ENCODE measurements at regions not wholly inside any gene's neighbourhood (a gene's known extent, or its start where the extent isn't known, plus 50 kb on each side); places are given as distances from the start of the nearest gene placed in this dataset.

DNA sequence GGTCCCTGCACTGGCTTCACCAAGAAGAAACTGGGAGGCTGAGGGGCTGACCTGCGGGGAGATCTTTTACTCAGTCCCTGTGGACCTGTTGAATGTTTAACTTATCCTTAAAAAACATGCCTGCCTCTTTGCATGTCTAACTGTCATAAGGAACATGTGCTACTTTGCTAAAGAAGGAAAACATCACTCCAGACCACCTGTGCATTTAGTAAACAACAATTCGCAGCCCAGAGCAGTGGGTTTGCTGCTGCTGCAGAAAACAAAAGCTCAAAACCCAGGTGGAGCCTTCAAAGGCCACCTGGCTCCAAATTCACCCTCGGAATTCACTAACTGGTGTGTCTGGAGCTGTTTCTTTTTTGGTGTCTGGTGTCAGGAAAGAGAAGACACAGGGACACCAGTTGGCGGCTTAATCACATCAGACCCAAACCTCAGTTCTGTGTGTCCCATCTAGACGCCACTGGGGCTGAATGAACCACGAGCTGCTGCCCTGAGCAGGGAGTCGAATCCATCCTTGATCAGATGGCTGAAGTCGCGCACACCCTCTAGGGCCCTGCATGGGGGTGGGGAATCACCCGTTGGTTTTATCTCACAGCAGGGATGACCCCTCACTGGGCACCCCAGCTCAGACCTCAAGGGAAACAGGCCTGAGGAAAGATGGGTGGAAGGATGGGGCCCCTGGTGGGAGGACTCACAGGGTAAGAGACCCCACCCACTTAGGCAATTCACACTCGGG, 344.3 kb downstream of the PREX1 start:
- H3K27me3 ChIP-seq (ENCODE audit: insufficient read depth, low read length), result no peaks in the 10 kb centered on the region
- H3K4me3 ChIP-seq (ENCODE audit: low read length in 2 of 2), result no peak overlapping the region
- ChIA-PET CTCF (ENCODE audit: partially characterized antibody) (no interaction called here), POLR2A (ENCODE audit: partially characterized antibody) (no interaction called here)
- no peak for DNase-seq
- H3K27ac ChIP-seq (ENCODE audit: low read depth, low read length), result no peak overlapping the region
- Mint-ChIP-seq H3K27me3 (peaks cover 30 to 47% of the 10 kb centered on the region in 2 donors), H3K27ac (no peak overlapping the region), H3K4me1 (no peaks in the 10 kb centered on the region), H3K36me3 (no peaks in the 10 kb centered on the region), H3K4me3 (no peak overlapping the region), H3K9me3 (no peaks in the 10 kb centered on the region)
- no peaks in the 10 kb centered on the region for H3K36me3 ChIP-seq (ENCODE audit: insufficient read depth, low read length)
- intact Hi-C loops (cut with micrococcal nuclease), result no loop called here
- H3K9me3 ChIP-seq (ENCODE audit: control insufficient read depth in 1 of 2, low read length in 2 of 2), result no peaks in the 10 kb centered on the region
- H3K4me1 ChIP-seq (ENCODE audit: insufficient read depth, low read length), result no peaks in the 10 kb centered on the region

DNA sequence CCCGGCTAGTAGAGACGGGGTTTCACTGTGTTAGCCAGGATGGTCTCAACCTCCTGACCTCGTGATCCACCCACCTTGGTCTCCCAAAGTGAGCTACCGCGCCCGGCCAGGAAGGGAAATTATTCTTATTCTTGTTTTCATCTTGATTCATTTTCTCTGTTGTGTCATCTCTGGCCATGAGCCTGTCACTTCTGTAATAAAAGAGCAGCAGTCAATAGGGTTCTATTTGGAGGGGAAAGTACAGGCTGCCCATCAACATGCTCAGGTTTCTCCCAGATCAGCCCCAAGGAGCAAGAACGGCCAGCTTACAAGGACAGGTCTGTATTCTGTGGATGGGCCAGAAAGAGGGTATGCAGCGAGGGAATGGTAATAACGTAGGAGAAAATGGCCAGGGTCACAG, 345.0 kb downstream of the PREX1 start:
- no peaks in the 10 kb centered on the region for H3K4me1 Mint-ChIP-seq
- ChIA-PET CTCF (ENCODE audit: partially characterized antibody) (no interaction called here), POLR2A (ENCODE audit: partially characterized antibody) (no interaction called here)
- Histone ChIP-seq H3K27me3 (ENCODE audit: insufficient read depth, low read length) (no peaks in the 10 kb centered on the region), H3K4me1 (ENCODE audit: insufficient read depth, low read length) (no peaks in the 10 kb centered on the region), H3K9me3 (ENCODE audit: control insufficient read depth in 1 of 2, low read length in 2 of 2) (no peaks in the 10 kb centered on the region), H3K36me3 (ENCODE audit: insufficient read depth, low read length) (no peaks in the 10 kb centered on the region), H3K4me3 (ENCODE audit: low read length in 2 of 2) (no peak overlapping the region), H3K27ac (ENCODE audit: low read depth, low read length) (no peak overlapping the region)
- intact Hi-C loops (cut with micrococcal nuclease), result no loop called here
- peaks cover 30 to 42% of the 10 kb centered on the region in 2 donors for H3K27me3 Mint-ChIP-seq
- H3K27ac Mint-ChIP-seq, result no peak overlapping the region
- H3K4me3 Mint-ChIP-seq, result no peak overlapping the region
- DNase-seq, result no peak
- H3K36me3 Mint-ChIP-seq, result no peaks in the 10 kb centered on the region
- no peaks in the 10 kb centered on the region for H3K9me3 Mint-ChIP-seq

DNA sequence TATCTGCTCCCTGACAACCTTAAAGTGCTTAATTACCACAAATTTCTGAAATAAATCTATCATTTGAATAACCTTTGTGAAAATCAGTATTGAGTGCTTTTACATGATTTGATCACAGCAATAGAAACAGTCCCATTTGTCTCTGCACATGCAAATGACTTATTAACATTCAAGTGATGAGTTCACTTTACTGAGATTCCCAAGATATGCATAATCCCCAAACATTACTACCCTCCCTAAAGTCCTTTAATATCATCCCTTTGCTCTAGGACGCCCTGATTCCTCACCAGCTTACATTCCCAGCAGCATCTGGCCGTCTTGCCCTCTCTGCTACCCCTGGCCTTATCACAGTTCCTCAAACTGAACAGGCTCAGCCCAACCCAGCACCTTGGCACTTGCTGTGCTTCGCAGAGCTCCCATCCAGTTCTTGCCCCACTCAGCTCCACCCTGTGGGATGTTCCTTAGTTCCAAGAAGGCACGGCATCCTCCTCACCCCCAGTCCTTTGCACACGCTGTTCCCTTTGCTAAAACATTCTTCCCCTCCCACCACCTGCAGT, 347.5 kb downstream of the PREX1 start:
- no peaks in the 10 kb centered on the region for H3K4me1 Mint-ChIP-seq
- no peak for DNase-seq
- H3K27ac Mint-ChIP-seq, result no peak overlapping the region
- H3K36me3 Mint-ChIP-seq, result no peaks in the 10 kb centered on the region
- no peaks in the 10 kb centered on the region for H3K9me3 ChIP-seq (ENCODE audit: control insufficient read depth in 1 of 2, low read length in 2 of 2)
- no peaks in the 10 kb centered on the region for H3K4me1 ChIP-seq (ENCODE audit: insufficient read depth, low read length)
- no peak overlapping the region for H3K4me3 ChIP-seq (ENCODE audit: low read length in 2 of 2)
- no peaks in the 10 kb centered on the region for H3K27me3 ChIP-seq (ENCODE audit: insufficient read depth, low read length)
- H3K9me3 Mint-ChIP-seq, result peaks cover 0 to 6% (median 0%) of the 10 kb centered on the region in 8 donors
- CTCF ChIA-PET (ENCODE audit: partially characterized antibody), result no interaction called here
- H3K27ac ChIP-seq (ENCODE audit: low read depth, low read length), result no peak overlapping the region
- intact Hi-C loops (cut with micrococcal nuclease), result no loop called here
- H3K36me3 ChIP-seq (ENCODE audit: insufficient read depth, low read length), result no peaks in the 10 kb centered on the region
- H3K27me3 Mint-ChIP-seq, result peaks cover 25 to 42% of the 10 kb centered on the region in 2 donors
- no peak overlapping the region for H3K4me3 Mint-ChIP-seq
- POLR2A ChIA-PET (ENCODE audit: partially characterized antibody), result no interaction called here

DNA sequence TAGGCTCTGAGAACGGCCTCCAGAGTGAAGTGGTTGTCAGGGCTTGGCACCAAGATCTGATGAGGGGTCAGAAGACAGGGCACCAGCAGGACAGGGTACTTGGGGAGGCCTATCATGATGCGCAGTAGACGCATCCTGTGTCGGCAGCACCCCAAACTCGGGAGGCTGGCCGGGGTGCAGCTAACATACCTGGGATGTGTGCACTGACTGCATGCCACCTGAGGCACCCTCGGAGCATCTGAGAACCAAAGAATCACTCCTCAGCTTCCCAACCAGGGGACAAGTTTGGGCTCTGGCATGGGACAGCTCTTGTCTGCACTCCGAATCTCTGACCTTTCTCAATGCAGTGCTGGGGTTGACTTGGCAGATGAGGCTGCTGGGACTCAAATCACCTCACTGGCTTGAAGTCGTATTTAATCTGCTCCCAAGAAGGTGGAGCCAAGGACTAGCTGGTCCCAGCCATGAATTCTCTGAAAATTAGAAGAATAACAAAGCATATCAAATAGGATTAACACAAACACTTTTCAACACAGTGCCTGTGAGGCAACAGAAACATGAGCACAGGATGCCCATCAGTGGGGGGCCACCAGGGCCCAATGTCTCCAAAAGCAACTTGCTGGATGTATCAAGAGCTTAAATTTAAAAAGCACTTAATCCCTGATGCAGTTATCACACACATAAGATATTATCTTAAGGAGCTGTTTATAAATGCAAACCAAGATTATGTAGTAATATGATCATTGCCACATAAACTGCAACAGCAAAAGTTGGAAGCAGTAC, 348.8 kb downstream of the PREX1 start:
- intact Hi-C loops (cut with micrococcal nuclease), result no loop called here
- Histone ChIP-seq H3K4me1 (ENCODE audit: insufficient read depth, low read length) (no peaks in the 10 kb centered on the region), H3K27ac (ENCODE audit: low read depth, low read length) (no peak overlapping the region), H3K27me3 (ENCODE audit: insufficient read depth, low read length) (no peaks in the 10 kb centered on the region), H3K4me3 (ENCODE audit: low read length in 2 of 2) (no peak overlapping the region), H3K36me3 (ENCODE audit: insufficient read depth, low read length) (no peaks in the 10 kb centered on the region), H3K9me3 (ENCODE audit: control insufficient read depth in 1 of 2, low read length in 2 of 2) (no peaks in the 10 kb centered on the region)
- CTCF ChIA-PET (ENCODE audit: partially characterized antibody), result no interaction called here
- Mint-ChIP-seq H3K36me3 (no peaks in the 10 kb centered on the region), H3K4me1 (no peaks in the 10 kb centered on the region), H3K9me3 (peaks cover 0 to 6% (median 0%) of the 10 kb centered on the region in 8 donors), H3K4me3 (no peak overlapping the region), H3K27me3 (peaks cover 25 to 36% of the 10 kb centered on the region in 2 donors), H3K27ac (no peak overlapping the region)
- POLR2A ChIA-PET (ENCODE audit: partially characterized antibody), result no interaction called here
- no peak for DNase-seq

DNA sequence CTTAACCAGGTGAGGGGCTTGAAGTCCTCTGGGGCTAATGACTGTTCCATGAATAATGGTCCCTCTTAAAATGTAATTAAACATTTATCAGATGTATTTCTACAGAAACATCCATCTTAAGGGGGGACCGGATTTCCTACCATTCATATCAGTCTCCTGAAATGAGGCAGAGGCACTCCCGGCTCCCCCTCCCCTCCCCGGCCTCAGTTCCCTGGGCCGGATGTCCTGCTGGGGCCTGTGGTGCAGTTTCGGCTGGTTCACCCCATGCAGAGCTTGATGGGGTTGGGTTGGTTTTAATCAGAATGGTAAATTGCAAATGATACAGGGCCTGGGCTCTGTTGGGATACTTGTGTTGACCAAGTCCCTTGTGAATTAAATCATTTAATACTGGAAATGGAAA, 349.4 kb downstream of the PREX1 start:
- no peak overlapping the region for H3K4me3 ChIP-seq (ENCODE audit: low read length in 2 of 2)
- no peak overlapping the region for H3K27ac Mint-ChIP-seq
- no peaks in the 10 kb centered on the region for H3K4me1 ChIP-seq (ENCODE audit: insufficient read depth, low read length)
- H3K36me3 ChIP-seq (ENCODE audit: insufficient read depth, low read length), result no peaks in the 10 kb centered on the region
- H3K27ac ChIP-seq (ENCODE audit: low read depth, low read length), result no peak overlapping the region
- ChIA-PET CTCF (ENCODE audit: partially characterized antibody) (no interaction called here), POLR2A (ENCODE audit: partially characterized antibody) (no interaction called here)
- peaks cover 0 to 6% (median 0%) of the 10 kb centered on the region in 8 donors for H3K9me3 Mint-ChIP-seq
- DNase-seq, result no peak
- H3K4me3 Mint-ChIP-seq, result no peak overlapping the region
- no peaks in the 10 kb centered on the region for H3K4me1 Mint-ChIP-seq
- intact Hi-C loops (cut with micrococcal nuclease), result no loop called here
- H3K9me3 ChIP-seq (ENCODE audit: control insufficient read depth in 1 of 2, low read length in 2 of 2), result no peaks in the 10 kb centered on the region
- no peaks in the 10 kb centered on the region for H3K36me3 Mint-ChIP-seq
- H3K27me3 ChIP-seq (ENCODE audit: insufficient read depth, low read length), result no peaks in the 10 kb centered on the region
- H3K27me3 Mint-ChIP-seq, result peaks cover 25 to 34% of the 10 kb centered on the region in 2 donors

DNA sequence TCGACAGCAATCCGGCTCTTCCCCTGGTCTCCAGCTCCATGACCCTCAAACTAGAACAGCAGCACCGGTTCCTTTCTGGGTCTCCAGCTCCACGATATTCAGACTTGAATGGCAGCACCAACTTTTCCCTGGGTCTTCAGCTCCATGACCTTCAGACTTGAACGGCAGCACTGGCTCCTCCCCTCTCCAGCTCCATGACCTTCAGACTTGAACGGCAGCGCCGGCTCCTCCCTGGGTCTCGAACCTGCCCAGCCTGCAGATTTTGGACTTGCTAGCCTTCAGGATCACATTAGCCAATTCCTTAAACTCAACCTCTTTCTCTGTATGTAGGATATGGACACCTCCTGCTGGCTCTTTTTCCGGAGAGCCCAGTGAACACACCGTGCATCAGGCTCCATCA, 350.9 kb downstream of the PREX1 start:
- Mint-ChIP-seq H3K36me3 (no peaks in the 10 kb centered on the region), H3K27ac (peak overlapping the region in 1 of 7 donors; percentile 74), H3K4me3 (no peak overlapping the region), H3K4me1 (no peaks in the 10 kb centered on the region), H3K9me3 (peaks cover 0 to 6% (median 0%) of the 10 kb centered on the region in 8 donors), H3K27me3 (peaks cover 20 to 30% of the 10 kb centered on the region in 2 donors)
- no peak for DNase-seq
- POLR2A ChIA-PET (ENCODE audit: partially characterized antibody), result no interaction called here
- CTCF ChIA-PET (ENCODE audit: partially characterized antibody), result no interaction called here
- Histone ChIP-seq H3K4me1 (ENCODE audit: insufficient read depth, low read length) (no peaks in the 10 kb centered on the region), H3K9me3 (ENCODE audit: control insufficient read depth in 1 of 2, low read length in 2 of 2) (no peaks in the 10 kb centered on the region), H3K27me3 (ENCODE audit: insufficient read depth, low read length) (no peaks in the 10 kb centered on the region), H3K27ac (ENCODE audit: low read depth, low read length) (no peak overlapping the region), H3K36me3 (ENCODE audit: insufficient read depth, low read length) (no peaks in the 10 kb centered on the region), H3K4me3 (ENCODE audit: low read length in 2 of 2) (no peak overlapping the region)
- intact Hi-C loops (cut with micrococcal nuclease), result no loop called here

DNA sequence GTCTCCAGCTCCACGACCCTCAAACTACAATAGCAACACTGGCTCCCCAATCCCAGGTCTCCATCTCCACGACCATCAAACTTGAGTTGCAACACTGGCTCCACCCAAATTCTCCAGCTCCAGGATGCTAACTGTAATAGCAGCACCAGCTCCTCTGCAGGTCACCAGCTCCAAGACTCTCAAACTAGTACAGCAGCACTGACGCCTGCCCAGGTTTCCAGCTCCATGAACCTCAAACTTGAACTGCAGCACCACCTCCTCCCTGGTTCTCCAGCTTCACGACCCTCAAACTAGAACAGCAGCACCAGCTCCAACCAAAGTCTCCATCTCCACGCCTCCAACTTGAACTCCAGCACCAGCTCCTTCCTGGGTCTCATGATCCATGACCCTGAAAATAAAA, 353.8 kb downstream of the PREX1 start:
- H3K4me1 ChIP-seq (ENCODE audit: insufficient read depth, low read length), result no peaks in the 10 kb centered on the region
- H3K27ac Mint-ChIP-seq, result no peak overlapping the region
- H3K27me3 Mint-ChIP-seq, result peaks cover 8 to 12% of the 10 kb centered on the region in 2 donors
- H3K4me1 Mint-ChIP-seq, result no peaks in the 10 kb centered on the region
- no peak overlapping the region for H3K27ac ChIP-seq (ENCODE audit: low read depth, low read length)
- H3K9me3 ChIP-seq (ENCODE audit: control insufficient read depth in 1 of 2, low read length in 2 of 2), result no peaks in the 10 kb centered on the region
- no peaks in the 10 kb centered on the region for H3K27me3 ChIP-seq (ENCODE audit: insufficient read depth, low read length)
- CTCF ChIA-PET (ENCODE audit: partially characterized antibody), result no interaction called here
- H3K4me3 Mint-ChIP-seq, result no peak overlapping the region
- H3K4me3 ChIP-seq (ENCODE audit: low read length in 2 of 2), result no peak overlapping the region
- intact Hi-C loops (cut with micrococcal nuclease), result no loop called here
- no peaks in the 10 kb centered on the region for H3K36me3 Mint-ChIP-seq
- POLR2A ChIA-PET (ENCODE audit: partially characterized antibody), result no interaction called here
- H3K36me3 ChIP-seq (ENCODE audit: insufficient read depth, low read length), result no peaks in the 10 kb centered on the region
- H3K9me3 Mint-ChIP-seq, result peaks cover 0 to 6% (median 0%) of the 10 kb centered on the region in 8 donors
- no peak for DNase-seq
